ENCODE measurements at regions not wholly inside any gene's neighbourhood (a gene's known extent, or its start where the extent isn't known, plus 50 kb on each side); places are given as distances from the start of the nearest gene placed in this dataset.
A peak's percentile ranks its signal among the peaks of the same experiment; 100 is the strongest.
"Not testable (repeated sequence)": the region's sequence is repeated elsewhere in the genome, so short reads cannot be mapped to it uniquely, and the experiment has no call there.

- no peak for DNase-seq
Measured at GRCh38 chr13:50599046-50599445, 244.4 kb downstream of the DLEU7 start.

- no peak for DNase-seq
Measured at GRCh38 chr13:50599927-50600326, 243.6 kb downstream of the DLEU7 start.

- no peak for DNase-seq
Measured at GRCh38 chr13:50608370-50608769, 235.1 kb downstream of the DLEU7 start.

- no peak for DNase-seq
Measured at GRCh38 chr13:50609011-50609410, 234.5 kb downstream of the DLEU7 start.

- DNase-seq: no peak
Measured at GRCh38 chr13:50610238-50610637, 233.3 kb downstream of the DLEU7 start.

- DNase-seq: no peak
Measured at GRCh38 chr13:50611117-50611781, 232.2 kb downstream of the DLEU7 start.

GRCh38 chr13:50612717-50613116 is 230.8 kb downstream of the DLEU7 start:
- DNase-seq: no peak

- DNase-seq: no peak
Measured at GRCh38 chr13:50613356-50613831, 230.1 kb downstream of the DLEU7 start.

GRCh38 chr13:50615234-50615633 is 228.3 kb downstream of the DLEU7 start:
- no peak for DNase-seq

GRCh38 chr13:50616101-50616500 is 227.4 kb downstream of the DLEU7 start:
- no peak for DNase-seq

- no peak for DNase-seq
Measured at GRCh38 chr13:50617134-50617721, 226.3 kb downstream of the DLEU7 start.

- no peak for DNase-seq
Measured at GRCh38 chr13:50618206-50618605, 225.3 kb downstream of the DLEU7 start.

- DNase-seq: no peak
Measured at GRCh38 chr13:50626101-50626547, 217.4 kb downstream of the DLEU7 start.

GRCh38 chr13:50627111-50627510 is 216.4 kb downstream of the DLEU7 start:
- DNase-seq: no peak

- not testable (repeated sequence) for DNase-seq
Measured at GRCh38 chr13:50628512-50628911, 215.0 kb downstream of the DLEU7 start.

- DNase-seq: peak; percentile 46
Measured at GRCh38 chr13:50629497-50629896, 214.0 kb downstream of the DLEU7 start.

GRCh38 chr13:50629966-50630365 is 213.5 kb downstream of the DLEU7 start:
- DNase-seq: no peak

GRCh38 chr13:50631041-50631440 is 212.5 kb downstream of the DLEU7 start:
- DNase-seq: no peak

- DNase-seq: no peak
Measured at GRCh38 chr13:50634339-50634738, 209.2 kb downstream of the DLEU7 start.

GRCh38 chr13:50635504-50635903 is 208.0 kb downstream of the DLEU7 start:
- DNase-seq: no peak

- DNase-seq: peak; percentile 25
Measured at GRCh38 chr13:50636007-50636704, 207.3 kb downstream of the DLEU7 start.

- DNase-seq: no peak
Measured at GRCh38 chr13:50643060-50643459, 200.4 kb downstream of the DLEU7 start.

Data from left kidney (tissue), 1 donor.